ENCODE measurements at regions not wholly inside any gene's neighbourhood (a gene's known extent, or its start where the extent isn't known, plus 50 kb on each side); places are given as distances from the start of the nearest gene placed in this dataset.

DNA sequence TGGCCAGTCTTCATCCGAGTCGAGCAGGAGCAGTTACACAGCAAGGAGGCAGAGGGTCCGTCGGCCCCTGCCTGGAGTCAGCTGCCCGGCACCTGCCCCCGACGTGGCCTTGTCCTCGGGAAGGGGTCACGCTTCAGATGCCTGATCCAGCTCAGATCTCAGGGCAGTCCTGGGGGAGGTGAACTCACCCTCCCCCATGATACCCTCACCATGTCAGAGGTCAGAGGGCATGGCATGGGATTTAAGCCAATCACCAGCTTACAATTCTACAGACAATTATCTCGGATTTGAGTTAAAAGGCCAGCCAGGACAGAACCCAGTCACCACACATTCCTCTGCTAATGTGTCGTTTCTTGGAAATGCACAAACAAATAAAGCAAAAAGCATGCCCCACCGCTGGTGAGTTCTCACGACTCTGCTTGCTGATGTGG is 211.3 kb downstream of the FOXL1 start:
- H3K36me3 ChIP-seq (ENCODE audit: control insufficient read depth in 2 of 2, insufficient read depth in 2 of 2, low read length in 1 of 2), result no peaks in the 10 kb centered on the region
- no peak overlapping the region for H3K27ac ChIP-seq (ENCODE audit: low read depth in 1 of 2, low read length in 1 of 2)
- no peak for DNase-seq (ENCODE audit: low read depth in 6 of 9, low spot score in 9 of 9)
- no peak overlapping the region for H3K4me3 ChIP-seq (ENCODE audit: low read length in 2 of 2)
- 64% methylated on average over 13 of the region's 13 CpGs for WGBS
- H3K9me3 ChIP-seq (ENCODE audit: control insufficient read depth in 2 of 2, insufficient read depth in 1 of 2, low read length in 1 of 2), result no peaks in the 10 kb centered on the region
- no peaks in the 10 kb centered on the region for H3K4me1 ChIP-seq (ENCODE audit: control insufficient read depth in 2 of 2, insufficient read depth in 2 of 2, low read length in 2 of 2)
- no peaks in the 10 kb centered on the region for H3K27me3 ChIP-seq (ENCODE audit: control insufficient read depth in 2 of 2, insufficient read depth in 1 of 2, low read length in 1 of 2)

- DNase-seq (ENCODE audit: low read depth in 6 of 9, low spot score in 9 of 9), result no peak
- Histone ChIP-seq H3K4me1 (ENCODE audit: control insufficient read depth in 2 of 2, insufficient read depth in 2 of 2, low read length in 2 of 2) (no peaks in the 10 kb centered on the region), H3K9me3 (ENCODE audit: control insufficient read depth in 2 of 2, insufficient read depth in 1 of 2, low read length in 1 of 2) (no peaks in the 10 kb centered on the region), H3K36me3 (ENCODE audit: control insufficient read depth in 2 of 2, insufficient read depth in 2 of 2, low read length in 1 of 2) (no peaks in the 10 kb centered on the region), H3K27me3 (ENCODE audit: control insufficient read depth in 2 of 2, insufficient read depth in 1 of 2, low read length in 1 of 2) (no peaks in the 10 kb centered on the region), H3K4me3 (ENCODE audit: low read length in 2 of 2) (no peak overlapping the region), H3K27ac (ENCODE audit: low read depth in 1 of 2, low read length in 1 of 2) (no peak overlapping the region)
- whole genome bisulfite sequencing, result 73% methylated on average over 20 of the region's 20 CpGs
These were observed 213.1 kb downstream of the FOXL1 start for GRCh38 chr16:86791287-86792035.

DNA sequence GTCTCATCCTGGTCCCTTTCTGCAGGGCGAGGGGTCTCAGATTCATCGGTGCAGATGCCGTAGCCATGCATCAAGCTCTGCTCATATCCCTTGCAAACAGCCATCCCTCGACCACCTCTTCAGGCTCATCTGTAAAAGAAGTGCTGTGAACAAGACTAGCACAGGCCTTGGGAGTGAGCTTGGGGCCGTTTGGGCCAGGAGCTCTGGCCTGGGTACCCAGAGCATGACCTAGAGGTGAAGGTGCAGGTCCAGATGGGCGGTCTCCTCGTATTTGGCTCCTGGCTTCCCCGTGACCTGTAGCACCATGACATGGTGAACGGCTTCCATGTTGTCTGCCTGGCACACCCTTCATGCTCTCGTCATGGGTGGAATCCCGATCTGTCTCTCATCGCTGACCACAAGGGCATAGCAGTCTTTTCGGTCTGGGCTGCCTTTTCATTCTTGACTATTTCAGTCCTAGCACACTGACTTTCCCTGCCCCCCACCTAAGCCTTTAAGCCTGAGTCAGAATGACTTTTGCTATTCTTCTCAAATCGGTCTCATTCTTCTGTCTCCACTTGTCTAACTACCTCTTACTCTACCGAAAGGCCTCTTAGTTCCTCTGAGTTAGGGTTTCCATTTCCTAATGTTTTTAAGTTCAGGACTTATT is 216.0 kb downstream of the FOXL1 start:
- H3K27ac ChIP-seq (ENCODE audit: low read depth in 1 of 2, low read length in 1 of 2), result no peak overlapping the region
- DNase-seq (ENCODE audit: low read depth in 6 of 9, low spot score in 9 of 9), result no peak
- no peaks in the 10 kb centered on the region for H3K27me3 ChIP-seq (ENCODE audit: control insufficient read depth in 2 of 2, insufficient read depth in 1 of 2, low read length in 1 of 2)
- no peak overlapping the region for H3K4me3 ChIP-seq (ENCODE audit: low read length in 2 of 2)
- no peaks in the 10 kb centered on the region for H3K9me3 ChIP-seq (ENCODE audit: control insufficient read depth in 2 of 2, insufficient read depth in 1 of 2, low read length in 1 of 2)
- H3K4me1 ChIP-seq (ENCODE audit: control insufficient read depth in 2 of 2, insufficient read depth in 2 of 2, low read length in 2 of 2), result no peaks in the 10 kb centered on the region
- 94% methylated on average over 15 of the region's 15 CpGs for WGBS
- no peaks in the 10 kb centered on the region for H3K36me3 ChIP-seq (ENCODE audit: control insufficient read depth in 2 of 2, insufficient read depth in 2 of 2, low read length in 1 of 2)

GRCh38 chr16:86797700-86798099 is 219.4 kb downstream of the FOXL1 start:
- 94% methylated on average over 4 of the region's 4 CpGs for WGBS
- H3K9me3 ChIP-seq (ENCODE audit: control insufficient read depth in 2 of 2, insufficient read depth in 1 of 2, low read length in 1 of 2), result no peaks in the 10 kb centered on the region
- H3K4me1 ChIP-seq (ENCODE audit: control insufficient read depth in 2 of 2, insufficient read depth in 2 of 2, low read length in 2 of 2), result no peaks in the 10 kb centered on the region
- H3K27ac ChIP-seq (ENCODE audit: low read depth in 1 of 2, low read length in 1 of 2), result no peak overlapping the region
- peaks cover 0 to 3% of the 10 kb centered on the region in 2 donors for H3K27me3 ChIP-seq (ENCODE audit: control insufficient read depth in 2 of 2, insufficient read depth in 1 of 2, low read length in 1 of 2)
- H3K4me3 ChIP-seq (ENCODE audit: low read length in 2 of 2), result no peak overlapping the region
- H3K36me3 ChIP-seq (ENCODE audit: control insufficient read depth in 2 of 2, insufficient read depth in 2 of 2, low read length in 1 of 2), result no peaks in the 10 kb centered on the region
- DNase-seq (ENCODE audit: low read depth in 6 of 9, low spot score in 9 of 9), result no peak

GRCh38 chr16:86798247-86799041 is 220.1 kb downstream of the FOXL1 start:
- no peaks in the 10 kb centered on the region for H3K9me3 ChIP-seq (ENCODE audit: control insufficient read depth in 2 of 2, insufficient read depth in 1 of 2, low read length in 1 of 2)
- H3K4me3 ChIP-seq (ENCODE audit: low read length in 2 of 2), result no peak overlapping the region
- WGBS, result 76% methylated on average over 4 of the region's 4 CpGs
- no peaks in the 10 kb centered on the region for H3K36me3 ChIP-seq (ENCODE audit: control insufficient read depth in 2 of 2, insufficient read depth in 2 of 2, low read length in 1 of 2)
- H3K27ac ChIP-seq (ENCODE audit: low read depth in 1 of 2, low read length in 1 of 2), result no peak overlapping the region
- no peak for DNase-seq (ENCODE audit: low read depth in 6 of 9, low spot score in 9 of 9)
- no peaks in the 10 kb centered on the region for H3K4me1 ChIP-seq (ENCODE audit: control insufficient read depth in 2 of 2, insufficient read depth in 2 of 2, low read length in 2 of 2)
- peaks cover 0 to 3% of the 10 kb centered on the region in 2 donors for H3K27me3 ChIP-seq (ENCODE audit: control insufficient read depth in 2 of 2, insufficient read depth in 1 of 2, low read length in 1 of 2)

- no peak for DNase-seq (ENCODE audit: low read depth in 6 of 9, low spot score in 9 of 9)
- WGBS, result 92% methylated on average over 4 of the region's 4 CpGs
- Histone ChIP-seq H3K9me3 (ENCODE audit: control insufficient read depth in 2 of 2, insufficient read depth in 1 of 2, low read length in 1 of 2) (no peaks in the 10 kb centered on the region), H3K27ac (ENCODE audit: low read depth in 1 of 2, low read length in 1 of 2) (no peak overlapping the region), H3K36me3 (ENCODE audit: control insufficient read depth in 2 of 2, insufficient read depth in 2 of 2, low read length in 1 of 2) (no peaks in the 10 kb centered on the region), H3K4me3 (ENCODE audit: low read length in 2 of 2) (no peak overlapping the region), H3K4me1 (ENCODE audit: control insufficient read depth in 2 of 2, insufficient read depth in 2 of 2, low read length in 2 of 2) (no peaks in the 10 kb centered on the region), H3K27me3 (ENCODE audit: control insufficient read depth in 2 of 2, insufficient read depth in 1 of 2, low read length in 1 of 2) (peaks cover 0 to 3% of the 10 kb centered on the region in 2 donors)
These were observed 221.0 kb downstream of the FOXL1 start for GRCh38 chr16:86799367-86799766.

DNA sequence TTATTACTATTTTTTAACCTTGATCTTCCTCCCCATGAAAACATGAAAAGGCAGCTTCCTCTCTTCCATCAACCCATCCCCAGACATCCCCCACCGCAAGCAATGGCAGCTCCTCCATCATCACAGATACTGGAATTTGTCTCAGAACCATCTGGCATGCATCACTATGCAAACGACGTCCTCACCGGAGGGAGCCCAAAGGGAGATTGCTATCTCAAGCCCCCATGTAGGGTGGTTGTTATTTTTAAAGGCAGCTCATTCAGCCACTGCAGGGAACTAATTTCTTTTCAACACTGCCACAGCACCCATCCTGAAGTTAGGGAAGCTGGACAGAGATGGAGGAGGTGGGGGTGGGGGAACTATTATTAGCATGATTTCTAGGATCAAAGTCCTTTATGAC is 222.5 kb downstream of the FOXL1 start:
- Histone ChIP-seq H3K9me3 (ENCODE audit: control insufficient read depth in 2 of 2, insufficient read depth in 1 of 2, low read length in 1 of 2) (no peaks in the 10 kb centered on the region), H3K4me3 (ENCODE audit: low read length in 2 of 2) (no peak overlapping the region), H3K4me1 (ENCODE audit: control insufficient read depth in 2 of 2, insufficient read depth in 2 of 2, low read length in 2 of 2) (no peaks in the 10 kb centered on the region), H3K36me3 (ENCODE audit: control insufficient read depth in 2 of 2, insufficient read depth in 2 of 2, low read length in 1 of 2) (no peaks in the 10 kb centered on the region), H3K27me3 (ENCODE audit: control insufficient read depth in 2 of 2, insufficient read depth in 1 of 2, low read length in 1 of 2) (peaks cover 0 to 3% of the 10 kb centered on the region in 2 donors), H3K27ac (ENCODE audit: low read depth in 1 of 2, low read length in 1 of 2) (no peak overlapping the region)
- DNase-seq (ENCODE audit: low read depth in 6 of 9, low spot score in 9 of 9), result no peak
- WGBS, result 29% methylated on average over 4 of the region's 4 CpGs

DNA sequence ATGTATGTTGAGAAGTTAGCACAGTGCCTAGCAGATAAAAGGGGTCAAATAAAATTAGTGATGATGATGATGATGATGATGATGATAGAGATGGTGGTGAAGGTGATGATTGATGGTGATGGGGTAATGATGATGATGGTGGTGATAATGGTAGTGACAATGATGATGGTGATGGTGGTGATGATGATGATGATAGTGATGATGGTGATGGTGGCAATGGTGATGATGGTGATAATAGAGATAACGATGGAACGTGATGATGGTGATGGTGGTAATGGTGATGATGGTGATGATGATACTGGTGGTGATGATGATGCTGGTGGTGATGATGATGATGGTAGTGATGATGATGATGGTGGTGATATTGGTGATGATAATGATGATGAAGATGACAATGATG is 223.7 kb downstream of the FOXL1 start:
- H3K27me3 ChIP-seq (ENCODE audit: control insufficient read depth in 2 of 2, insufficient read depth in 1 of 2, low read length in 1 of 2), result peaks cover 0 to 12% of the 10 kb centered on the region in 2 donors
- 84% methylated on average over 2 of the region's 2 CpGs for WGBS

DNA sequence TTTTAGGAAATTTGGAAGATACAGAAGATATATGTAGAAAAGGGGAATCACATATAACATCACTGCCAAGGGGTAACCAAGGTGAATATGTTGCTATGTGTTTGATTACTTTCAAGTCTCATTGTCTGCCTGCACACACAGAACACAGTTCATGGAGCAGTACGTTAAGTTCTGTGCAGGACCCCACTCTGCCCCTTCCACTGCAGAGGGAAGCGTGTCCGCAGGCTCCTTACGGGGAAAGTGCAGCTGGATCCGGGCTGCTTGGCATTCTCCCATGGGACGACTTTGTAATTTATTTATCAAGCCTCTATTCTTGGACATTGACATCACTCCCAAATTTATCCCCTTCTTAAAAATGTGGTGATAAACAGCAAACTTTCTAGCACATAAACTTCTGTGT is 226.8 kb downstream of the FOXL1 start:
- no peaks in the 10 kb centered on the region for H3K9me3 ChIP-seq (ENCODE audit: control insufficient read depth in 2 of 2, insufficient read depth in 1 of 2, low read length in 1 of 2)
- H3K4me3 ChIP-seq (ENCODE audit: low read length in 2 of 2), result no peak overlapping the region
- no peak overlapping the region for H3K27ac ChIP-seq (ENCODE audit: low read depth in 1 of 2, low read length in 1 of 2)
- H3K27me3 ChIP-seq (ENCODE audit: control insufficient read depth in 2 of 2, insufficient read depth in 1 of 2, low read length in 1 of 2), result peaks cover 0 to 25% of the 10 kb centered on the region in 2 donors
- 90% methylated on average over 6 of the region's 6 CpGs for WGBS
- H3K36me3 ChIP-seq (ENCODE audit: control insufficient read depth in 2 of 2, insufficient read depth in 2 of 2, low read length in 1 of 2), result no peaks in the 10 kb centered on the region
- no peaks in the 10 kb centered on the region for H3K4me1 ChIP-seq (ENCODE audit: control insufficient read depth in 2 of 2, insufficient read depth in 2 of 2, low read length in 2 of 2)
- no peak for DNase-seq (ENCODE audit: low read depth in 6 of 9, low spot score in 9 of 9)

More for the DNA sequence above, 223.7 kb downstream of the FOXL1 start:
- Histone ChIP-seq H3K27ac (ENCODE audit: low read depth in 1 of 2, low read length in 1 of 2) (no peak overlapping the region), H3K36me3 (ENCODE audit: control insufficient read depth in 2 of 2, insufficient read depth in 2 of 2, low read length in 1 of 2) (no peaks in the 10 kb centered on the region), H3K9me3 (ENCODE audit: control insufficient read depth in 2 of 2, insufficient read depth in 1 of 2, low read length in 1 of 2) (no peaks in the 10 kb centered on the region), H3K4me1 (ENCODE audit: control insufficient read depth in 2 of 2, insufficient read depth in 2 of 2, low read length in 2 of 2) (no peaks in the 10 kb centered on the region), H3K4me3 (ENCODE audit: low read length in 2 of 2) (no peak overlapping the region)
- DNase-seq (ENCODE audit: low read depth in 6 of 9, low spot score in 9 of 9), result no peak

Measured in thymus (tissue), 11 donors.